ENCODE measurements at regions not wholly inside any gene's neighbourhood (a gene's known extent, or its start where the extent isn't known, plus 50 kb on each side); places are given as distances from the start of the nearest gene placed in this dataset.
"Not testable (repeated sequence)": the region's sequence is repeated elsewhere in the genome, so short reads cannot be mapped to it uniquely, and the experiment has no call there.

- no peak for DNase-seq (ENCODE audit: low read depth)
Observed at GRCh38 chr5:3191585-3191984, 404.0 kb upstream of the IRX1 start.

GRCh38 chr5:3190930-3191329 is 404.7 kb upstream of the IRX1 start:
- no peak for DNase-seq (ENCODE audit: low read depth)

GRCh38 chr5:3190433-3190832 is 405.2 kb upstream of the IRX1 start:
- DNase-seq (ENCODE audit: low read depth) = no peak

GRCh38 chr5:3187771-3188425 is 407.7 kb upstream of the IRX1 start:
- DNase-seq (ENCODE audit: low read depth) = no peak

- DNase-seq (ENCODE audit: low read depth) = no peak
Observed at GRCh38 chr5:3186736-3187405, 408.8 kb upstream of the IRX1 start.

- DNase-seq (ENCODE audit: low read depth) = no peak
Observed at GRCh38 chr5:3186156-3186555, 409.5 kb upstream of the IRX1 start.

GRCh38 chr5:3185488-3185887 is 410.1 kb upstream of the IRX1 start:
- DNase-seq (ENCODE audit: low read depth) = no peak

- no peak for DNase-seq (ENCODE audit: low read depth)
Observed at GRCh38 chr5:3182133-3182876, 413.3 kb upstream of the IRX1 start.

- DNase-seq (ENCODE audit: low read depth) = peak; percentile 24
Observed at GRCh38 chr5:3181671-3182070, 414.0 kb upstream of the IRX1 start.

- no peak for DNase-seq (ENCODE audit: low read depth)
Observed at GRCh38 chr5:3180636-3181035, 415.0 kb upstream of the IRX1 start.

- no peak for DNase-seq (ENCODE audit: low read depth)
Observed at GRCh38 chr5:3179220-3179619, 416.4 kb upstream of the IRX1 start.

- DNase-seq (ENCODE audit: low read depth) = no peak
Observed at GRCh38 chr5:3177338-3177737, 418.3 kb upstream of the IRX1 start.

- DNase-seq (ENCODE audit: low read depth) = no peak
Observed at GRCh38 chr5:3175416-3175815, 420.2 kb upstream of the IRX1 start.

- no peak for DNase-seq (ENCODE audit: low read depth)
Observed at GRCh38 chr5:3167473-3167872, 416.0 kb upstream of the IRX2 start.

GRCh38 chr5:3163626-3164025 is 412.1 kb upstream of the IRX2 start:
- DNase-seq (ENCODE audit: low read depth) = no peak

GRCh38 chr5:3161672-3162071 is 410.2 kb upstream of the IRX2 start:
- no peak for DNase-seq (ENCODE audit: low read depth)

GRCh38 chr5:3157214-3157613 is 405.7 kb upstream of the IRX2 start:
- DNase-seq (ENCODE audit: low read depth) = no peak

- no peak for DNase-seq (ENCODE audit: low read depth)
Observed at GRCh38 chr5:3155717-3156116, 404.2 kb upstream of the IRX2 start.

GRCh38 chr5:3155046-3155445 is 403.6 kb upstream of the IRX2 start:
- peak; percentile 39 for DNase-seq (ENCODE audit: low read depth)

GRCh38 chr5:3153906-3154305 is 402.4 kb upstream of the IRX2 start:
- no peak for DNase-seq (ENCODE audit: low read depth)

- no peak for DNase-seq (ENCODE audit: low read depth)
Observed at GRCh38 chr5:3153226-3153858, 401.9 kb upstream of the IRX2 start.

- no peak for DNase-seq (ENCODE audit: low read depth)
Observed at GRCh38 chr5:3149899-3150298, 398.4 kb upstream of the IRX2 start.

GRCh38 chr5:3147405-3147804 is 395.9 kb upstream of the IRX2 start:
- DNase-seq (ENCODE audit: low read depth) = not testable (repeated sequence)
